ENCODE measurements at regions not wholly inside any gene's neighbourhood (a gene's known extent, or its start where the extent isn't known, plus 50 kb on each side); places are given as distances from the start of the nearest gene placed in this dataset.

DNA sequence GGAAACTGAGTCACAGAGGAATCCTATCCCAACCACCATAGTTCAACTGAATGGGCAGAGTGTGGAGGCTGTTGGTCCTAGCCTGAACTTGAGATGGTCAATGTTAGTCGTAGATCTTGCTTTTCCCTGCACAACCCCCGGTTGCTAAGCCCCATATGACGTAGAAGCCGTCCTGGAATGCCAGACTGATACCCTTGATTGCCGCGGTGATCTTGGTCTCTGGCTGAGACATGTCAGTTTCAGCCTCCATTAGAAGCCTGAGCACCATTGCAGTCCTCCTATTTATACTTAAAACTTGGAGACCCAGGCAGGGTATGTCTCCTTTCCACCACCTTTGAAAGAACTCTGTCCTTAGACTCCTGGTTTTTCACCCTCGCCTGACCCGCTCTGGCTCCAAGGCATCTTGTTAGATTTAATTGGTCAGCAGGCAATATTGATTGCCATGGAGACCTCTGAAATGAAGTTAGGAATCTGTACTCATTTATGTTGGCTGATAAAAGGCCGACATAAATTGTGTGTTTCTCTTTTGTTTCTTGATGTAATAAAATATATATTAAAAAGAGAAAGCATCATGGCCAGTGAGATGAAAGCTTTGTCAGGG is 53.4 kb downstream of the RPLP1 start:
- H3K27me3 ChIP-seq (ENCODE audit: control insufficient read depth in 1 of 2, insufficient read depth in 2 of 2, low read length in 2 of 2), result no peaks in the 10 kb centered on the region
- H3K27ac ChIP-seq (ENCODE audit: low read depth, low read length), result no peak overlapping the region
- no peaks in the 10 kb centered on the region for H3K4me1 ChIP-seq (ENCODE audit: insufficient read depth, low read length)
- no peaks in the 10 kb centered on the region for H3K36me3 ChIP-seq (ENCODE audit: insufficient read depth, low read length)
- H3K9ac ChIP-seq (ENCODE audit: low read length), result no peak overlapping the region
- no peak overlapping the region for H3K4me3 ChIP-seq (ENCODE audit: low read depth in 1 of 2, low read length in 2 of 2)
- no peaks in the 10 kb centered on the region for H3K9me3 ChIP-seq (ENCODE audit: low read length)

DNA sequence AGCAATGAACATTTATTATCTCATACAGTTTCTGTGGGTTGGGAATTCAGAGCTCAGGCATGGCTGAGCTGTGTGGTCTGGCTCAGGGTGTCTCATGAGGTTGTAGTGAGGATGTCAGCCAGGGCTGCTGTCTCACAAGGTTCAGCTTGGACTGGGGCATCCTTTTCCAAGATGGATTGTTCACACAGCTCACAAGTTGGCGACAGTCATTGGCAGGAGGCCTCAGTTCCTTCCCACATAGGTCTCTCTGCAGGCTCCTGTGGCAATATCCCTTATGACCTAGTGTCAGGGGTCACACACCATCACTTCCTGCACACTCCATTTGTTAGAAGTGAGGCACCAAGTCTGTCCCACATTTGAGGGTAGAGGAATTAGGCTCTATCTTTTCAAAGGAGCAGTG is 56.0 kb downstream of the RPLP1 start:
- Histone ChIP-seq H3K9ac (ENCODE audit: low read length) (no peak overlapping the region), H3K27me3 (ENCODE audit: control insufficient read depth in 1 of 2, insufficient read depth in 2 of 2, low read length in 2 of 2) (no peaks in the 10 kb centered on the region), H3K36me3 (ENCODE audit: insufficient read depth, low read length) (no peaks in the 10 kb centered on the region), H3K9me3 (ENCODE audit: low read length) (no peaks in the 10 kb centered on the region), H3K27ac (ENCODE audit: low read depth, low read length) (no peak overlapping the region), H3K4me1 (ENCODE audit: insufficient read depth, low read length) (no peaks in the 10 kb centered on the region), H3K4me3 (ENCODE audit: low read depth in 1 of 2, low read length in 2 of 2) (no peak overlapping the region)

DNA sequence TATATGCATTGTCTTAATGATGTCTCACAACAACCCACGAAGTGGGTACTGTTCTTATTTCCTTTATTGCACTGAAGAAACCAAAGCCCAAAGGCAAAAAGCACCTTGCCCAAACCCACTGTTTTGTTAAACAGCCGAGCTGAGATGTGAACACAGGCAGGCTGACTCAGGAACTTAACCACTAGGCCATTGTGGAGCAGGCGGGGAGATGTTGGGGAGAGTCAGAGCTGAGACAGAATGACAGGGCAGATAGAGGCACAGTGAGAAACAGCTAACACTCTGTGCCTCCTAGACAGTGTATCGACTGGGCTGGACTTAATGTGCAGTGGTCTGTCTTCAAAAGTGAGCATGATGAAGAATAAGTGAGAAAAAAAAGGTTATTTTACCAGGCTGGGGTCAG is 56.5 kb downstream of the RPLP1 start:
- Histone ChIP-seq H3K9me3 (ENCODE audit: low read length) (no peaks in the 10 kb centered on the region), H3K27me3 (ENCODE audit: control insufficient read depth in 1 of 2, insufficient read depth in 2 of 2, low read length in 2 of 2) (no peaks in the 10 kb centered on the region), H3K9ac (ENCODE audit: low read length) (no peak overlapping the region), H3K4me3 (ENCODE audit: low read depth in 1 of 2, low read length in 2 of 2) (no peak overlapping the region), H3K36me3 (ENCODE audit: insufficient read depth, low read length) (no peaks in the 10 kb centered on the region), H3K4me1 (ENCODE audit: insufficient read depth, low read length) (no peaks in the 10 kb centered on the region), H3K27ac (ENCODE audit: low read depth, low read length) (no peak overlapping the region)

DNA sequence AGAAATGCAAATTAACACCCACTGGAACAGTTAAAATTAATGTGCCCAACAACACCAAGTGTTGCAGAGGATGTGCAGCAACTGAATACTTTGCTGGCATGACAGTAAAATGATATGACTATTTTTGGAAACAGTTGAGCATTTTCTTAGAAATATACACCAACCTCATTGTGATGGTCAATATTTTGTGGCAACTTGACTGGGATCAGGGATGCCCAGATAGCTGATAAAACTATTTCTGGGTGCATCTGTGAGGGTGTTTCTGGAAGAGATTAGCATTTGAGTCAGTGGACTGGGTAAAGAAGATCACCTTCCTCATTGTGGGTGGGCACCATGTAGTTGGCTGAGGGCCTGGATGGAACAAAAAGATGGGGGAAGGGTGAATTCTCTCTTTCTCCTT is 57.9 kb downstream of the RPLP1 start:
- Histone ChIP-seq H3K27ac (ENCODE audit: low read depth, low read length) (no peak overlapping the region), H3K4me1 (ENCODE audit: insufficient read depth, low read length) (no peaks in the 10 kb centered on the region), H3K4me3 (ENCODE audit: low read depth in 1 of 2, low read length in 2 of 2) (no peak overlapping the region), H3K36me3 (ENCODE audit: insufficient read depth, low read length) (no peaks in the 10 kb centered on the region), H3K9me3 (ENCODE audit: low read length) (no peaks in the 10 kb centered on the region), H3K27me3 (ENCODE audit: control insufficient read depth in 1 of 2, insufficient read depth in 2 of 2, low read length in 2 of 2) (no peaks in the 10 kb centered on the region), H3K9ac (ENCODE audit: low read length) (no peak overlapping the region)

DNA sequence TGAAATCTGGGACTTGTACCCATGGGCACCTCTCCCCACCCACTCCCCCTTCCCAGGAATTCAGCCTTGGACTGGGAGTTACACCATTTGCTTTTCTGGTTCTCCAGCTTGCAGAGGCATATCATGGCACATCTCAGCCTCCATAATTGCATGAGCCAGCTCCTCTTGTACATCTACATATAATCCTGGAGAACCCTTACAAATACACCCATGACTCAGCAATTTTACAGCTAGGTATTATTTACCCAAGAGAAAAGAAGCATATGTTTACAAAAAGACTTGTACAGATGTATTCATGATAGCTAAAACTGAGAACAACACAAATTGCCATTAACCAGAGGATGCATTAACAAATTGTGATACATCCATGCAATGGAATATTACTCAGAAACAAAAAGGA is 58.4 kb downstream of the RPLP1 start:
- no peak overlapping the region for H3K9ac ChIP-seq (ENCODE audit: low read length)
- no peaks in the 10 kb centered on the region for H3K4me1 ChIP-seq (ENCODE audit: insufficient read depth, low read length)
- no peaks in the 10 kb centered on the region for H3K27me3 ChIP-seq (ENCODE audit: control insufficient read depth in 1 of 2, insufficient read depth in 2 of 2, low read length in 2 of 2)
- no peak overlapping the region for H3K4me3 ChIP-seq (ENCODE audit: low read depth in 1 of 2, low read length in 2 of 2)
- no peaks in the 10 kb centered on the region for H3K36me3 ChIP-seq (ENCODE audit: insufficient read depth, low read length)
- H3K27ac ChIP-seq (ENCODE audit: low read depth, low read length), result no peak overlapping the region
- H3K9me3 ChIP-seq (ENCODE audit: low read length), result no peaks in the 10 kb centered on the region

DNA sequence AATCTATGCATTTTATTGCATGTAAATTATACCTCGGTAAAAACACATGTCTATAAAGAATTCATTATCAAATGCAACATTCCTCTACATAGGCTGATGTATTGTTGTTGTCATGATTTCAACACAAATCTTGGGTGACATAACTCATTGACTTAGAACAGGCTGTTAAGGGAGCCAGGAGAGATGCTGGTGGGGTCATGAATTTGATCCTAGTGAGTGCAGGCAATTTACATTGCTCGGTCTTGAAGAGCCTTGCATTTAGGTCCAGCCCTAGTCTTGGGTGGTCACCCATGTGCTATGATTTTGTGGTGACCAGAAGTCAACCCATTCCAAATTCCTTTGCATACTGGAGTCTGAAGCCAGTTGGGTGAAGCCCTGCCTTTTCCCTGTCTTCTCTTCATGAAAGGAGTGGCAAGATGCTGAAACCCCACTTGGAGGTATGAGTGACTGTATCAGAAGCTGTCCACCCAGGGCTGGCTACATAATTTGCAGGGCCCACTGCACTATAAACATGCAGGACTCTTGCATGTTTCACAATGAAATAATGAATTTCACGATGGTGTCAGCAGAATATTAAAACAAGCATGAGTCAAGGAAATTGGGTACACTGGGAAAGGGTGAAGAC is 59.2 kb downstream of the RPLP1 start:
- no peaks in the 10 kb centered on the region for H3K9me3 ChIP-seq (ENCODE audit: low read length)
- no peak overlapping the region for H3K4me3 ChIP-seq (ENCODE audit: low read depth in 1 of 2, low read length in 2 of 2)
- H3K9ac ChIP-seq (ENCODE audit: low read length), result no peak overlapping the region
- H3K4me1 ChIP-seq (ENCODE audit: insufficient read depth, low read length), result no peaks in the 10 kb centered on the region
- H3K27me3 ChIP-seq (ENCODE audit: control insufficient read depth in 1 of 2, insufficient read depth in 2 of 2, low read length in 2 of 2), result no peaks in the 10 kb centered on the region
- no peaks in the 10 kb centered on the region for H3K36me3 ChIP-seq (ENCODE audit: insufficient read depth, low read length)
- H3K27ac ChIP-seq (ENCODE audit: low read depth, low read length), result no peak overlapping the region

DNA sequence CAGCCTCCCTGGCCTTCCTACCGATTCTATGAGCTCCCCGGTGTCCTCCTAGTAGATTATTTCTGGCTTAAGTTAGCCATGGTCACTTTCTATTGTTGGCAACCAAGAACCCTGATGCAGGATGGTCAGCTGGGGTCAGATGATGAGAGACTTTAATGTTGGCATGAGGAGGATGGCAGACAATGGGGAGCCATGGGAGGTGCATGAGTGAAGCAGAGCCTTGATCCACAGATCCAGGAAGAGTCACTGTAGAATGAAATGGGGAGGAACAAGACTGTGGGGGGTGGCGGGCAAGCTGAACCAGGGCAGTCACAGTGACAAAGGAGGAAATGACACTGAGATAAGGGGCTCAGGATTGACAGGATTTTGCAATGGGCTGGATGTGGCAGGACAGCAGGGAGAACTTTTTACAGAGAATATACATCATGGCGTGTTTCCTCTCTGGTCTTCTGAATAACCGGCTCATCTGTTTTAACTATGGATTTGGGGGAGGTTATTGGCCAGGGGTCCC is 60.9 kb downstream of the RPLP1 start:
- no peaks in the 10 kb centered on the region for H3K4me1 ChIP-seq (ENCODE audit: insufficient read depth, low read length)
- H3K9me3 ChIP-seq (ENCODE audit: low read length), result no peaks in the 10 kb centered on the region
- no peak overlapping the region for H3K9ac ChIP-seq (ENCODE audit: low read length)
- no peaks in the 10 kb centered on the region for H3K36me3 ChIP-seq (ENCODE audit: insufficient read depth, low read length)
- no peaks in the 10 kb centered on the region for H3K27me3 ChIP-seq (ENCODE audit: control insufficient read depth in 1 of 2, insufficient read depth in 2 of 2, low read length in 2 of 2)
- no peak overlapping the region for H3K27ac ChIP-seq (ENCODE audit: low read depth, low read length)
- H3K4me3 ChIP-seq (ENCODE audit: low read depth in 1 of 2, low read length in 2 of 2), result no peak overlapping the region

DNA sequence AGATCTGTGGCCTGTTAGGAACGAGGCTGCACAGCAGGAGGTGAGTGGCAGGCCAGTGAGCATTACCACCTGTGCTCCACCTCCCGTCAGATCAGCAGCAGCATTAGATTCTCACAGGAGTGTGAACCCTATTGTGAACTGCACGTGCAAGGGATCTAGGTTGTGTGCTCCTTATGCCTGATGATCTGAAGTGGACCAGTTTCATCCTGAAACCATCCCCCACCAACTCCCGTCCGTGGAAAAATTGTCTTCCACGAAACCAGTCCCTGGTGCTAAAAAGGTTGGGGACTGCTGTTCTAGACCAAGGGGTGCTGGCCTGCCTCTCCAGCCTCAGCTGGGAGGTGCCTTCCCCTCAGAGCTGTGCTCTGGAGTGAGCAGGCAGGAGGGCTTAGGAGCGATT is 61.4 kb downstream of the RPLP1 start:
- Histone ChIP-seq H3K4me3 (ENCODE audit: low read depth in 1 of 2, low read length in 2 of 2) (no peak overlapping the region), H3K36me3 (ENCODE audit: insufficient read depth, low read length) (no peaks in the 10 kb centered on the region), H3K27ac (ENCODE audit: low read depth, low read length) (no peak overlapping the region), H3K9me3 (ENCODE audit: low read length) (no peaks in the 10 kb centered on the region), H3K27me3 (ENCODE audit: control insufficient read depth in 1 of 2, insufficient read depth in 2 of 2, low read length in 2 of 2) (no peaks in the 10 kb centered on the region), H3K4me1 (ENCODE audit: insufficient read depth, low read length) (no peaks in the 10 kb centered on the region), H3K9ac (ENCODE audit: low read length) (no peak overlapping the region)

DNA sequence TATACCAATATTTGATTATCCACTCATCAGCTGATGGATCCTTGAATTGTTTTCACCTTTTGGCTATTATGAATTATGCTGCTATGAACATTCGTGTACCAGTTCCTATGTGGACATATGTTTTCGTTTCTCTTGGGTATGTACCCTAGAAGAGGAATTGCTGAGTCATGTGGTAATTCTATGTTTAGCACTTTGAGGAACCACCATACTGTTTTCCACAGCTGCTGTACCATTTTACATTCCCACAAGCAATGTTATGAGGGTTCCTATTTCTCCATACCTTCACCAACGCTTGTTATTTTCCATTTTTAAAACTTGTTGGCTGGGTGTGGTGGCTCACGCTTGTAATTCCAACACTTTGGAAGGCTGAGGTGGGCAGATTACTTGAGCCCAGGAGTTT is 62.9 kb downstream of the RPLP1 start:
- no peaks in the 10 kb centered on the region for H3K4me1 ChIP-seq (ENCODE audit: insufficient read depth, low read length)
- no peaks in the 10 kb centered on the region for H3K27me3 ChIP-seq (ENCODE audit: control insufficient read depth in 1 of 2, insufficient read depth in 2 of 2, low read length in 2 of 2)
- no peak overlapping the region for H3K4me3 ChIP-seq (ENCODE audit: low read depth in 1 of 2, low read length in 2 of 2)
- no peak overlapping the region for H3K27ac ChIP-seq (ENCODE audit: low read depth, low read length)
- no peaks in the 10 kb centered on the region for H3K9me3 ChIP-seq (ENCODE audit: low read length)
- no peak overlapping the region for H3K9ac ChIP-seq (ENCODE audit: low read length)
- no peaks in the 10 kb centered on the region for H3K36me3 ChIP-seq (ENCODE audit: insufficient read depth, low read length)

DNA sequence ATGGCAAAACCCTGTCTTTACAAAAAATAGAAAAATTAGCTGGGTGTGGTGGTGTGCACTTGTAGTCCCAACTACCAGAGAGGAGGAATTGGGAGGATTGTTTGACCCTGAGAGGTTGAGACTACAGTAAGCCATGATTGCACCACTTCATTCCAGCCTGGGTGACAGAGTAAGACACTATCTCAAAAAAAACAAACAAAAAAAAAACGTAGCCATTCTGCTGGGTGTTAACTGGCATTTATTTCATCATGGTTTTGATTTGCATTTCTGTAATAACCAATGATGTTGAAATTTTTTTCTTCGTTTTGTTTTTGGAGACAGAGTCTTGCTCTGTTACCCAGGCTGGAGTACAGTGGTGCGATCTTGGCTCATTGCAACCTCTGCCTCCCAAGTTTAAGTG is 63.3 kb downstream of the RPLP1 start:
- H3K27ac ChIP-seq (ENCODE audit: low read depth, low read length), result no peak overlapping the region
- H3K9me3 ChIP-seq (ENCODE audit: low read length), result no peaks in the 10 kb centered on the region
- H3K4me3 ChIP-seq (ENCODE audit: low read depth in 1 of 2, low read length in 2 of 2), result no peak overlapping the region
- no peaks in the 10 kb centered on the region for H3K4me1 ChIP-seq (ENCODE audit: insufficient read depth, low read length)
- H3K9ac ChIP-seq (ENCODE audit: low read length), result no peak overlapping the region
- no peaks in the 10 kb centered on the region for H3K36me3 ChIP-seq (ENCODE audit: insufficient read depth, low read length)
- H3K27me3 ChIP-seq (ENCODE audit: control insufficient read depth in 1 of 2, insufficient read depth in 2 of 2, low read length in 2 of 2), result no peaks in the 10 kb centered on the region

DNA sequence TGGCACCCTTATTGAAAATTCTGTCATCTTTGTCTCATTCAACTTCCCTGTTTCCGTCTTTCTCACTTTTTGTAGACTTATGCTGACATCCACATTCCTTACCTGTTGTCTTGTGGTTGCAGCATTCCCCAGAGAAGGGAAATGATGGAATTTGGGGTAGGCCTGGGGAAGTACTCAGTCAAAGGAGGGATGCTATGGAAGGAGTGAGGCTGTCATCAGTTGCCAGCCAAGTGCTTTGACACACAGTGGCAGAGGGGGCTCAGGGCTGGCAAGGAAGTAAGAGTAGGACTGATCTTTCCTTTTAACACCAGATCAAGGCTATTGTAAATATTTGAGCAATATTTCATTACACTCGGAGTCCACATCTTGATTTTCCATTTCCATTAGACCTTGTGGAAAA is 64.4 kb downstream of the RPLP1 start:
- no peaks in the 10 kb centered on the region for H3K27me3 ChIP-seq (ENCODE audit: control insufficient read depth in 1 of 2, insufficient read depth in 2 of 2, low read length in 2 of 2)
- H3K4me3 ChIP-seq (ENCODE audit: low read depth in 1 of 2, low read length in 2 of 2), result no peak overlapping the region
- H3K9me3 ChIP-seq (ENCODE audit: low read length), result no peaks in the 10 kb centered on the region
- no peak overlapping the region for H3K9ac ChIP-seq (ENCODE audit: low read length)
- H3K27ac ChIP-seq (ENCODE audit: low read depth, low read length), result no peak overlapping the region
- no peaks in the 10 kb centered on the region for H3K36me3 ChIP-seq (ENCODE audit: insufficient read depth, low read length)
- no peaks in the 10 kb centered on the region for H3K4me1 ChIP-seq (ENCODE audit: insufficient read depth, low read length)

DNA sequence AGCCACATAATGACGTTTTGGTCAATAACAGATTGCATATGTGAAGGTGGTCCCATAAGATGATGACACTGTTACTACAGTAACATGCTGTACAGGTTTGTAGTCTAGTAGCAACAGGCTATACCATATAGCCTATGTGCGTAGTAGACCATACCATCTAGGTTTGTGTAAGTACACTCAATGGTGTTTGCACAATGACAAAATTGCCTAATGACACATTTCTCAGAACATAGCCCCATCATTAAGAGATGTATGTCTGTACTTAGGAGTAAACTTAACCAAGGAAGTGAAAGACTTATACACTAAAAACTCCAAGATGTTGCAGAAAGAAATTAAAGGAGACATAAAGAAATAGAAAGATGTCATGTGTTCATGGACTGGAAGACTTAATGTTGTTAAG is 66.2 kb downstream of the RPLP1 start:
- Histone ChIP-seq H3K4me3 (ENCODE audit: low read depth in 1 of 2, low read length in 2 of 2) (no peak overlapping the region), H3K4me1 (ENCODE audit: insufficient read depth, low read length) (no peaks in the 10 kb centered on the region), H3K27me3 (ENCODE audit: control insufficient read depth in 1 of 2, insufficient read depth in 2 of 2, low read length in 2 of 2) (no peaks in the 10 kb centered on the region), H3K36me3 (ENCODE audit: insufficient read depth, low read length) (no peaks in the 10 kb centered on the region), H3K9ac (ENCODE audit: low read length) (no peak overlapping the region), H3K9me3 (ENCODE audit: low read length) (no peaks in the 10 kb centered on the region), H3K27ac (ENCODE audit: low read depth, low read length) (no peak overlapping the region)

Measured in muscle layer of colon (tissue), 2 donors.